Thyroid gland (tissue), 4 donors: ENCODE measurements at regions not wholly inside any gene's neighbourhood (a gene's known extent, or its start where the extent isn't known, plus 50 kb on each side); places are given as distances from the start of the nearest gene placed in this dataset.

Experiments used
- DNase-seq, 2 donors: peaks; one replicate each; pipeline ENCODE4 v3.0.0-alpha.2; 2019
- H3K27ac ChIP-seq, 3 donors: fragments of 200-600 bp; sonication (generic); 1 replicate in 2 of 3; 2 replicates in 1 of 3; pipeline ENCODE4 v1.5.1; 2016 to 2019; ENCODE audit warnings: mild to moderate bottlenecking in 1 of 3, moderate library complexity in 1 of 3
- H3K27me3 ChIP-seq: fragments of 200-600 bp; sonication (generic); one replicate; pipeline ENCODE4 v1.5.1; 2019
- H3K36me3 ChIP-seq, 2 donors: fragments of 200-600 bp; sonication (generic); one replicate each; pipeline ENCODE4 v1.5.1; 2016 to 2019
- H3K4me1 ChIP-seq, 2 donors: fragments of 200-600 bp; sonication (generic); one replicate each; pipeline ENCODE4 v1.5.1; 2017 to 2019
- H3K4me3 ChIP-seq, 3 donors: fragments of 200-600 bp; sonication (generic); replicated peaks in 1 of 3; 1 replicate in 2 of 3; 2 replicates in 1 of 3; pipeline ENCODE4 v1.5.1; 2016; ENCODE audit warnings: mild to moderate bottlenecking in 1 of 3
- H3K9me3 ChIP-seq: fragments of 200-600 bp; sonication (generic); one replicate; pipeline ENCODE4 v1.5.1; 2017
- CTCF ChIP-seq, 6 experiments: fragments of 200-600 bp in 3 of 6; fragments of 450-650 bp in 3 of 6; sonication (generic) in 3 of 6; IDR thresholded peaks; one replicate each; pipeline ENCODE4 v1.5.1; 2016 to 2019; ENCODE audit warnings: antibody characterized with exemption in 6 of 6, mild to moderate bottlenecking in 2 of 6, inconsistent platforms in 1 of 6, moderate library complexity in 1 of 6
- POLR2A ChIP-seq, 2 donors: fragments of 450-650 bp; IDR thresholded peaks; one replicate each; pipeline ENCODE4 v1.6.1; 2017; ENCODE audit warnings: antibody characterized with exemption in 2 of 2, mild to moderate bottlenecking in 2 of 2, moderate library complexity in 1 of 2
- WGBS, 2 donors: methylation state at CpG; one replicate each; pipeline ENCODE4 v1.1.5; 2017; 5-methylcytosine and 5-hydroxymethylcytosine counted together
- intact Hi-C: fragments of 100-400 bp; cut with DNase I; formaldehyde crosslinking; loops from one replicate; pipeline ENCODE4 v1.15.1; 2023

- Histone ChIP-seq H3K27ac (no peak overlapping the region), H3K36me3 (no peaks in the 10 kb centered on the region), H3K4me3 (no peak overlapping the region), H3K4me1 (no peaks in the 10 kb centered on the region), H3K27me3 (no peaks in the 10 kb centered on the region), H3K9me3 (no peaks in the 10 kb centered on the region)
- TF ChIP-seq CTCF (IDR thresholded peaks at IDR 0.05) = no peak
- no peak for TF ChIP-seq POLR2A (IDR thresholded peaks at IDR 0.05)
- no peak for DNase-seq
- intact Hi-C loops = no loop called here
- 67 to 80% methylated on average over 5 of the region's 5 CpGs for WGBS, 2 donors
These were observed 84.5 kb upstream of the NTRK3 start for GRCh38 chr15:88341006-88341405.

GRCh38 chr15:88337993-88338392 is 81.5 kb upstream of the NTRK3 start:
- Histone ChIP-seq H3K27ac (no peak overlapping the region), H3K27me3 (no peaks in the 10 kb centered on the region), H3K9me3 (no peaks in the 10 kb centered on the region), H3K4me1 (no peaks in the 10 kb centered on the region), H3K36me3 (no peaks in the 10 kb centered on the region), H3K4me3 (no peak overlapping the region)
- WGBS, 2 donors = 0 to 25% methylated on average over 1 of the region's 1 CpG
- DNase-seq = no peak
- intact Hi-C loops = no loop called here
- TF ChIP-seq POLR2A (IDR thresholded peaks at IDR 0.05) (no peak), CTCF (IDR thresholded peaks at IDR 0.05) (no peak)

GRCh38 chr15:88335074-88335473 is 78.5 kb upstream of the NTRK3 start:
- DNase-seq = no peak
- WGBS, 2 donors = 75 to 100% methylated on average over 1 of the region's 1 CpG
- H3K9me3 ChIP-seq = no peaks in the 10 kb centered on the region
- H3K4me3 ChIP-seq = no peak overlapping the region
- intact Hi-C loops = no loop called here
- no peak overlapping the region for H3K27ac ChIP-seq
- H3K27me3 ChIP-seq = no peaks in the 10 kb centered on the region
- H3K4me1 ChIP-seq = no peaks in the 10 kb centered on the region
- TF ChIP-seq CTCF (IDR thresholded peaks at IDR 0.05) (no peak), POLR2A (IDR thresholded peaks at IDR 0.05) (no peak)
- H3K36me3 ChIP-seq = no peaks in the 10 kb centered on the region

- 55 to 64% methylated on average over 4 of the region's 4 CpGs for WGBS, 2 donors
These were observed 77.9 kb upstream of the NTRK3 start for GRCh38 chr15:88334436-88334835.

GRCh38 chr15:88331291-88331690 is 74.8 kb upstream of the NTRK3 start:
- H3K4me3 ChIP-seq = no peak overlapping the region
- H3K4me1 ChIP-seq = no peaks in the 10 kb centered on the region
- peak; percentile 8 to 9 for DNase-seq
- no peaks in the 10 kb centered on the region for H3K9me3 ChIP-seq
- WGBS, 2 donors = 14 to 17% methylated on average over 8 of the region's 8 CpGs
- no peaks in the 10 kb centered on the region for H3K27me3 ChIP-seq
- no peak overlapping the region for H3K27ac ChIP-seq
- intact Hi-C loops = no loop called here
- H3K36me3 ChIP-seq = no peaks in the 10 kb centered on the region
- TF ChIP-seq POLR2A (IDR thresholded peaks at IDR 0.05) = no peak
- peak in 1 of 6 experiments; percentile 40 for TF ChIP-seq CTCF (IDR thresholded peaks at IDR 0.05)

More at GRCh38 chr15:88334436-88334835, 77.9 kb upstream of the NTRK3 start:
- Histone ChIP-seq H3K36me3 (no peaks in the 10 kb centered on the region), H3K27ac (no peak overlapping the region), H3K4me1 (no peaks in the 10 kb centered on the region), H3K27me3 (no peaks in the 10 kb centered on the region), H3K4me3 (no peak overlapping the region), H3K9me3 (no peaks in the 10 kb centered on the region)
- intact Hi-C loops = no loop called here
- no peak for DNase-seq
- TF ChIP-seq CTCF (IDR thresholded peaks at IDR 0.05) (no peak), POLR2A (IDR thresholded peaks at IDR 0.05) (no peak)
